ENCODE measurements at regions not wholly inside any gene's neighbourhood (a gene's known extent, or its start where the extent isn't known, plus 50 kb on each side); places are given as distances from the start of the nearest gene placed in this dataset.

DNA sequence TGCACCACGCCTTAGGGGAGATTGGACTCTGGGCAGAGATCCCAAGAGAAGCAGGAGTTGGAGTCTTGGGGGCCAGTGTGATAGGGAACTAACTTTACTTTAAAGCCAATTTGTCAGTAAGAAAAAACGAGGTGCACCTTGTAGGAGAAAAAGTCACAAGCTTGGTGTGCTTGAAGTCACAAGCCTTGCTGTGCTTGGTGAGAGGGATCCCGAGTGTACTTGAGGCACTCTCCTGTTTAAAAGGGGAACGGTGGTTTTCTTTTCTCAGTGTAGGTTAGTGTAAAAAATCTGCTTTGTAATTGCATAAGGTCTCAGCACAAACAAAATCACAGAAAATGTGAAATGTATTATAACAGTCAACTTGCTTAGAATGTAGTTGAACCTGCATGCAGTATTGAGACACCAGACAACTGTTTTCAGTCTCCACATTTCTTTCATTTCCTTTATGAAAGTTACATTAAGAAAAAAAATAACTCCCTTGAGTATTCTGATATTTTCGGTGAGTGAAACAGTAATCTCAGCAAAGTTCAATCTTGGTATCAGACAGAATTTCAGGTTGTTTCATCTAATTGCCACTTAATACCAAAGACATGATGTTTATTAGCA is 111.1 kb upstream of the DUSP22 start:
- TF ChIP-seq POLR2AphosphoS5 (IDR thresholded peaks at IDR 0.05; ENCODE audit: low read depth, low read length) (no peak), POLR2A (IDR thresholded peaks at IDR 0.05; ENCODE audit: low read depth, low read length) (no peak)
